H1 (cell line): ENCODE measurements at regions not wholly inside any gene's neighbourhood (a gene's known extent, or its start where the extent isn't known, plus 50 kb on each side); places are given as distances from the start of the nearest gene placed in this dataset.

Experiments
- CHD2 ChIP-seq: IDR thresholded peaks from 2 replicates; pipeline ENCODE4 v1.6.1; 2012; ENCODE audit warnings: low read length, improper control_type of control experiment
- GTF2F1 ChIP-seq: IDR thresholded peaks from 2 replicates; pipeline ENCODE4 v1.6.1; 2012; ENCODE audit warnings: low read depth, low read length, improper control_type of control experiment, borderline replicate concordance
- MAX ChIP-seq: IDR thresholded peaks from 2 replicates; pipeline ENCODE4 v1.6.1; 2012; ENCODE audit warnings: inconsistent platforms
- NRF1 ChIP-seq: IDR thresholded peaks from 2 replicates; pipeline ENCODE4 v1.6.1; 2011; ENCODE audit warnings: mild to moderate bottlenecking, low read depth, low read length, improper control_type of control experiment
- SAP30 ChIP-seq: fragments of 300-600 bp; sonication (generic); IDR thresholded peaks from 2 replicates; pipeline ENCODE4 v1.7.1; 2012; ENCODE audit warnings: low read length, moderate library complexity, mild to moderate bottlenecking, inconsistent platforms; ENCODE audit not compliant: insufficient read depth, insufficient replicate concordance
- SIX5 ChIP-seq: IDR thresholded peaks from 2 replicates; pipeline ENCODE4 v1.6.1; 2011; ENCODE audit warnings: mild to moderate bottlenecking, low read depth, low read length
- TBP ChIP-seq: IDR thresholded peaks from 2 replicates; pipeline ENCODE4 v1.6.1; 2011; ENCODE audit warnings: low read depth, low read length, improper control_type of control experiment
- TF ChIP-seq, protein P1 (sequence below): IDR thresholded peaks from 2 replicates; pipeline ENCODE4 v1.6.1; 2012; ENCODE audit warnings: inconsistent platforms

DNA sequence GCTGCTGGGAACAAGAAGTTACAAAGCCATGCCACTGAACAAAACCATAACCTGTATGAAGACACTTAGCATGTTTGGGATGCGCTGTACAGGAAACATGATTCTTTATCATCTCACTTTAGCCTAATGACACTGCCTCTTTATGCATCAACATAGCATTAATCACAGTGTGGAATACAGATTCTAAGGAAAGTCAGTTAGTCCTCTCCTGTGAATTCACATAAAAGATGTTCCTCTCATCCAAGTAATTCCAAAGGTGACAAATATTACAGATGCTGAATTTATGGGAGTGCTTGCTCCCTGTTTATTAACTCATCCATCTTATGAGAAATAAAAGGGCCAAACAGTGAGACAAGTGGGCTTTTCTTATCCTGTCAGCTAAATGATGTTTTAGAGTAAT is 1677.7 kb downstream of the EFNA5 start (continued):
- TF ChIP-seq SAP30: no peak
- no peak for TF ChIP-seq MAX
- TF ChIP-seq SIX5: no peak
- no peak for TF ChIP-seq NRF1
- TF ChIP-seq, protein P1, sequence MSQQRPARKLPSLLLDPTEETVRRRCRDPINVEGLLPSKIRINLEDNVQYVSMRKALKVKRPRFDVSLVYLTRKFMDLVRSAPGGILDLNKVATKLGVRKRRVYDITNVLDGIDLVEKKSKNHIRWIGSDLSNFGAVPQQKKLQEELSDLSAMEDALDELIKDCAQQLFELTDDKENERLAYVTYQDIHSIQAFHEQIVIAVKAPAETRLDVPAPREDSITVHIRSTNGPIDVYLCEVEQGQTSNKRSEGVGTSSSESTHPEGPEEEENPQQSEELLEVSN: no peak
- TF ChIP-seq GTF2F1: no peak
- TF ChIP-seq CHD2: no peak
- no peak for TF ChIP-seq TBP
- TF ChIP-seq, all 59 proteins: peak for 0
